ENCODE measurements at regions not wholly inside any gene's neighbourhood (a gene's known extent, or its start where the extent isn't known, plus 50 kb on each side); places are given as distances from the start of the nearest gene placed in this dataset.

- TF ChIP-seq CTCF (IDR thresholded peaks at IDR 0.05; ENCODE audit: low read depth, low read length) = no peak
- DNase-seq (ENCODE audit: extremely low read depth, low read depth) = no peak
Observed at GRCh38 chr6:109237077-109237985, 142.0 kb downstream of the CEP57L1 start.

- DNase-seq (ENCODE audit: extremely low read depth, low read depth) = no peak
- TF ChIP-seq CTCF (IDR thresholded peaks at IDR 0.05; ENCODE audit: low read depth, low read length) = no peak
Observed at GRCh38 chr6:109236115-109237076, 141.1 kb downstream of the CEP57L1 start.

GRCh38 chr6:109235481-109236038 lies 140.3 kb downstream of the CEP57L1 start:
- no peak for DNase-seq (ENCODE audit: extremely low read depth, low read depth)

GRCh38 chr6:109230453-109230852 lies 135.1 kb downstream of the CEP57L1 start:
- TF ChIP-seq CTCF (IDR thresholded peaks at IDR 0.05; ENCODE audit: low read depth, low read length) = no peak
- DNase-seq (ENCODE audit: extremely low read depth, low read depth) = no peak

More at GRCh38 chr6:109235481-109236038, 140.3 kb downstream of the CEP57L1 start:
- no peak for TF ChIP-seq CTCF (IDR thresholded peaks at IDR 0.05; ENCODE audit: low read depth, low read length)

GRCh38 chr6:109229536-109229935 lies 134.2 kb downstream of the CEP57L1 start:
- DNase-seq (ENCODE audit: extremely low read depth, low read depth) = no peak

GRCh38 chr6:109227646-109228045 lies 132.3 kb downstream of the CEP57L1 start:
- no peak for DNase-seq (ENCODE audit: extremely low read depth, low read depth)
- TF ChIP-seq CTCF (IDR thresholded peaks at IDR 0.05; ENCODE audit: low read depth, low read length) = no peak

More at GRCh38 chr6:109229536-109229935, 134.2 kb downstream of the CEP57L1 start:
- no peak for TF ChIP-seq CTCF (IDR thresholded peaks at IDR 0.05; ENCODE audit: low read depth, low read length)

Measured in AG09319 (cell line).